ENCODE measurements at regions not wholly inside any gene's neighbourhood (a gene's known extent, or its start where the extent isn't known, plus 50 kb on each side); places are given as distances from the start of the nearest gene placed in this dataset.

DNA sequence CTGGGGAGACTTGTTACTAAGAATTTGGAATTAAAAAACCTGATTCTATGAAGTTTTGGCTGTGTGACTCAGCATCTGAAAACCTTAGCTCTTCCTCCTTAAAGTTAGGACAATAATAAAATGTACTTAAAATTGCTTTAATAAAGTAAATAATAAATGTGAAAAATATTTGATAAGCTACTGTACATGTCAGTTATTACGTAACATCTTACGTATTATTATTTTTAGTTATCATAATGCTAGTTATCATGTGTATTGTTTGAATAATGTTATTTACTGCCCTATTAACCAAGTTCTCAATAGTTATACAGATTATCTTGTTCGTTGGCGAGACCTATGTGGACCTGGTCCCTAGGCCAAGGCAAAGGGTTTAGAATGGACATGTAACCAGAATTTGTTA is 449.2 kb upstream of the ADGRL3 start:
- TF ChIP-seq EGR1 (IDR thresholded peaks at IDR 0.05): no peak
- TF ChIP-seq NFIC (IDR thresholded peaks at IDR 0.05): no peak
- TF ChIP-seq, protein P1, sequence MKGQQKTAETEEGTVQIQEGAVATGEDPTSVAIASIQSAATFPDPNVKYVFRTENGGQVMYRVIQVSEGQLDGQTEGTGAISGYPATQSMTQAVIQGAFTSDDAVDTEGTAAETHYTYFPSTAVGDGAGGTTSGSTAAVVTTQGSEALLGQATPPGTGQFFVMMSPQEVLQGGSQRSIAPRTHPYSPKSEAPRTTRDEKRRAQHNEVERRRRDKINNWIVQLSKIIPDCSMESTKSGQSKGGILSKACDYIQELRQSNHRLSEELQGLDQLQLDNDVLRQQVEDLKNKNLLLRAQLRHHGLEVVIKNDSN (IDR thresholded peaks at IDR 0.05): no peak
- no peak for TF ChIP-seq YY1 (IDR thresholded peaks at IDR 0.05; ENCODE audit: low read depth)
- no peak for TF ChIP-seq EP300 (IDR thresholded peaks at IDR 0.05; ENCODE audit: borderline replicate concordance)
- no peak for TF ChIP-seq TAF1 (IDR thresholded peaks at IDR 0.05; ENCODE audit: low read depth)
- TF ChIP-seq TCF12 (IDR thresholded peaks at IDR 0.05; ENCODE audit: low read depth): no peak

DNA sequence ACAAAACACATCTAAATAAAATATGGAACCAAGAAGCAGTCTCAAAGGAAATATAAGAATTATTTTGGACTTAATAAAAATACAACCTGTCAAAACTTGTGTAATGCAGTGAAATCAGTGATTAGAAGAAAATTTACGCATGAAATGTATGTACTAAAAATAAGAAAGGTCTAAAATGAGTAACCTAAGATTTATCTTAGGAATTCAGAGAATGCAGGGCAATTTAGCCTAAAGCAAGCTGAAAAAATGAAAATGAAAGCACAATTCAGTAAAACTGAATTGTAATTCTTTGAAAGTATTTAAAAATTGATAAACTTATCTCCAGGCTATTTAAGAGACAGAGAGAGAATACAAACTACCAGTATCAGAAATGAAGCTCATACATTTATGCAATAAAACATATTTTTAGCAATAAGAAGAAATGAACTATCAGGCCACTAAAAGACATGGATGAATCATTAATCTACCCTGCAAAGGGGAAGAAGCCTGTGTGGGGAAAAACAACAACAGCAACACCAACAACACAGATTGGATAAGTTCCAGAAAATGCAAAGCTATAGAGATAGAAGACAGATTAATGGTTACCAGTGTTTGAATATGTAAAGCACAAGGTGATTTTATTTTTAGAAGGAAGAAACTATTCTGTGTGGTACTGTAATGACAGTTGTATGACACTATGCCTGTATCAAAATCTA is 442.0 kb upstream of the ADGRL3 start:
- TF ChIP-seq, protein P2, sequence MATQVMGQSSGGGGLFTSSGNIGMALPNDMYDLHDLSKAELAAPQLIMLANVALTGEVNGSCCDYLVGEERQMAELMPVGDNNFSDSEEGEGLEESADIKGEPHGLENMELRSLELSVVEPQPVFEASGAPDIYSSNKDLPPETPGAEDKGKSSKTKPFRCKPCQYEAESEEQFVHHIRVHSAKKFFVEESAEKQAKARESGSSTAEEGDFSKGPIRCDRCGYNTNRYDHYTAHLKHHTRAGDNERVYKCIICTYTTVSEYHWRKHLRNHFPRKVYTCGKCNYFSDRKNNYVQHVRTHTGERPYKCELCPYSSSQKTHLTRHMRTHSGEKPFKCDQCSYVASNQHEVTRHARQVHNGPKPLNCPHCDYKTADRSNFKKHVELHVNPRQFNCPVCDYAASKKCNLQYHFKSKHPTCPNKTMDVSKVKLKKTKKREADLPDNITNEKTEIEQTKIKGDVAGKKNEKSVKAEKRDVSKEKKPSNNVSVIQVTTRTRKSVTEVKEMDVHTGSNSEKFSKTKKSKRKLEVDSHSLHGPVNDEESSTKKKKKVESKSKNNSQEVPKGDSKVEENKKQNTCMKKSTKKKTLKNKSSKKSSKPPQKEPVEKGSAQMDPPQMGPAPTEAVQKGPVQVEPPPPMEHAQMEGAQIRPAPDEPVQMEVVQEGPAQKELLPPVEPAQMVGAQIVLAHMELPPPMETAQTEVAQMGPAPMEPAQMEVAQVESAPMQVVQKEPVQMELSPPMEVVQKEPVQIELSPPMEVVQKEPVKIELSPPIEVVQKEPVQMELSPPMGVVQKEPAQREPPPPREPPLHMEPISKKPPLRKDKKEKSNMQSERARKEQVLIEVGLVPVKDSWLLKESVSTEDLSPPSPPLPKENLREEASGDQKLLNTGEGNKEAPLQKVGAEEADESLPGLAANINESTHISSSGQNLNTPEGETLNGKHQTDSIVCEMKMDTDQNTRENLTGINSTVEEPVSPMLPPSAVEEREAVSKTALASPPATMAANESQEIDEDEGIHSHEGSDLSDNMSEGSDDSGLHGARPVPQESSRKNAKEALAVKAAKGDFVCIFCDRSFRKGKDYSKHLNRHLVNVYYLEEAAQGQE (IDR thresholded peaks at IDR 0.05; ENCODE audit: low read depth): no peak

DNA sequence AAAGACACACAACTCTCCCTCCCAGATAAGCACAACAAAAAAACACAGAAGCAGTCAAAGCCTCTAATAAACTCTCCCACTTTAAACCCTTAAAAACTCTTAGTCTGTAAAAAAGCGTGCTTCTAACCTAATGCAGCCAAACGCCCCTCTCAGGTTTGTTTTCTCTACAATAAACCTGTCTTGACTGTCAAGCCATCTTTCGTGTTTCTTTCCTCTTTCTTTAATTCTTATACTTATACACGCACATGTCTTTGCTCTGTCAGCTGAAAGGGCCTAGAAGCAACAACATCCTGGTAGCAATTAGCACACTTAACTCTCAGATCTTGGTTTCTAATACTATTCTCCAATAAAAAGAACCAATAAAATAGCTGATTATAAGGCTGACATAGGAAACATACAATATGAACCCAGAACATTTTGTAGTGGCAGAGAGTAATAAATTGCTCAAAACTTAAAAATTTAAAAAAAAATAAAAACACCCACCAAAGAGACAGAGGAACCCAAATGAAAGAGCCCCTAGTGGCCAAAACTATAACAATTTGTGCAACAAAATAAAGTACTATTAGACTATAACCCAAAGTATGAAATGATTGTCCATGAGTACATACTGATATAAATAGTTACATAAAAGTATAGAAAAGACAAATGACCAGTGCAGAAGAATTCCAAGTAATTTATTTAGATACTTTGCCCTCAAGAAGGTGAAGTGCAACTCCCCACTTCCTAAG is 440.4 kb upstream of the ADGRL3 start:
- TF ChIP-seq EP300 (IDR thresholded peaks at IDR 0.05; ENCODE audit: borderline replicate concordance) (no peak), FOXM1 (IDR thresholded peaks at IDR 0.05; ENCODE audit: borderline replicate concordance, low read depth) (no peak), TCF12 (IDR thresholded peaks at IDR 0.05; ENCODE audit: low read depth) (no peak), TAF1 (IDR thresholded peaks at IDR 0.05; ENCODE audit: low read depth) (no peak), YY1 (IDR thresholded peaks at IDR 0.05; ENCODE audit: low read depth) (no peak), EGR1 (IDR thresholded peaks at IDR 0.05) (no peak)
- TF ChIP-seq, protein P1 (IDR thresholded peaks at IDR 0.05): no peak

DNA sequence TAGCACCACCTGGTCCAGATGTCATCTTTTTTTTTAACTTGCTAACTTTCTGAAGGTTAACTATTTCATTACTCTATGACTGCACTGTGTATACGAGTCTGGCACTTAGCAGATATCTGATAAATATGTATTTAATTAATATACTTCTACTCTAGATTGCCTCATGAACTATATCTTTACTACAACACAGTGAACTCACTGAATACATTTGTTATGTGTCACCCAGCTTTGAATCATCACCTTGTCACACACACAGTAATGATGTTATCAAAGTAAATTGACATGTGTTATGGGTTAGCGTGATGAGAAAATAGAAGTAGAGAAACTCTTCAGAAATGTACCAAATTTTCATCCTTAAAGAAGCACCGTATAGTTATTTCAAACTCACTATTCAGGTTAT is 419.3 kb upstream of the ADGRL3 start:
- TF ChIP-seq EGR1 (IDR thresholded peaks at IDR 0.05) (no peak), ZBTB7A (IDR thresholded peaks at IDR 0.05; ENCODE audit: low read depth) (no peak), RAD21 (IDR thresholded peaks at IDR 0.05; ENCODE audit: low read depth) (no peak), EP300 (IDR thresholded peaks at IDR 0.05; ENCODE audit: borderline replicate concordance) (no peak), CEBPB (IDR thresholded peaks at IDR 0.05) (no peak)

DNA sequence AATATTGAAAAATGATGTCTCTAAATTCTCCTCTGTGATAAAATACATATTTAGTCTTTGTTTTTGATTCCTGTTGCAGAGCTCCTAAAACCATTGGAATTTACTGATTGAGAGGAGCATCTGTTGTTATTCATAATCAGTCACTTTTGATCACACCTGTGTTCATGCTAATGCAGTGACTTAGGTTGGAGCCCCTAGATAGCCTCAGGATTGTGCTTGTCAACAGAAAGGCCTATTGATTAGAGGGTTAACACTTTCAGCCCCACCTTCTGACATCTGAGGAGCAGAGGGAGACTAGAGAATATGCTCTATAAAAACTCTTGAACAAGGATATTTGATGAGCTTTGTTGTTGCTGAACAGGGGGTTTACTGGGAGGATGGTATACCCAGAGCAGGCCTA is 409.5 kb upstream of the ADGRL3 start:
- TF ChIP-seq CEBPB (IDR thresholded peaks at IDR 0.05): no peak

DNA sequence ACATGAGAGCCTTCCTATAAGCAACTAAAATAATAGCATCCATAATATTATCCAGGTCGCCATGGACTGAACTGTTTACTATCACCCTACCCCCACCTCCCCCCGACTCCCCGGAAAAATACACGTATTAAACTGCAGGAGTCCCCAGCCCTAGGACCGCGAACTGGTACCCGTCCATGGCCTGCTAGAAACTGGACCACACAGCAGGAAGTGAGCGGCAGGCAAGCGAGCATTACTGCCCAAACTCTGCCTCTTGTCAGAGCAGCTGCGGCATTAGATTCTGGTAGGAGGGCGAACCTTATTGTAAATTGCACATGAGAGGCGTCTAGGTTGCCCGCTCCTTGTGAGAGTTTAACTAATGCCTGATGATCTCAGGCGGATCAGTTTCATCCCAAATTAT is 405.8 kb upstream of the ADGRL3 start:
- TF ChIP-seq TEAD4 (IDR thresholded peaks at IDR 0.05) (no peak), RAD21 (IDR thresholded peaks at IDR 0.05; ENCODE audit: low read depth) (no peak), NFIC (IDR thresholded peaks at IDR 0.05) (no peak), YY1 (IDR thresholded peaks at IDR 0.05; ENCODE audit: low read depth) (no peak), CREB1 (IDR thresholded peaks at IDR 0.05; ENCODE audit: low read depth) (no peak), CEBPB (IDR thresholded peaks at IDR 0.05) (no peak), FOXM1 (IDR thresholded peaks at IDR 0.05; ENCODE audit: borderline replicate concordance, low read depth) (no peak), TCF12 (IDR thresholded peaks at IDR 0.05; ENCODE audit: low read depth) (no peak)
- TF ChIP-seq, protein P3, sequence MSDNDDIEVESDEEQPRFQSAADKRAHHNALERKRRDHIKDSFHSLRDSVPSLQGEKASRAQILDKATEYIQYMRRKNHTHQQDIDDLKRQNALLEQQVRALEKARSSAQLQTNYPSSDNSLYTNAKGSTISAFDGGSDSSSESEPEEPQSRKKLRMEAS (IDR thresholded peaks at IDR 0.05): no peak
- TF ChIP-seq, protein P2 (IDR thresholded peaks at IDR 0.05; ENCODE audit: low read depth): no peak
- TF ChIP-seq, protein P1 (IDR thresholded peaks at IDR 0.05): no peak

Measured in Ishikawa (cell line).